Activated naive CD8-positive, alpha-beta T cell treated with anti-CD3 and anti-CD28 coated beads, Interleukin-2, amount 50 U/mL, for 24 hours (primary cell): ENCODE measurements at regions not wholly inside any gene's neighbourhood (a gene's known extent, or its start where the extent isn't known, plus 50 kb on each side); places are given as distances from the start of the nearest gene placed in this dataset.

Experiments used
- ATAC-seq: fragments of 150-1000 bp; cut with Tn5 transposase; one replicate; pipeline ENCODE4 v1.10.0; 2021
- DNase-seq: peaks from one replicate; pipeline ENCODE4 v3.0.0; 2021
- H3K27ac Mint-ChIP-seq: one replicate; pipeline ENCODE4 v1.8.0; 2021; ENCODE audit warnings: mild to moderate bottlenecking, mixed read lengths
- H3K27me3 Mint-ChIP-seq: one replicate; pipeline ENCODE4 v1.8.0; 2021; ENCODE audit warnings: mixed read lengths
- H3K36me3 Mint-ChIP-seq: one replicate; pipeline ENCODE4 v1.8.0; 2021; ENCODE audit warnings: low read depth, mixed read lengths
- H3K4me1 Mint-ChIP-seq: one replicate; pipeline ENCODE4 v1.8.0; 2021; ENCODE audit warnings: mixed read lengths
- H3K4me3 Mint-ChIP-seq: one replicate; pipeline ENCODE4 v1.8.0; 2021; ENCODE audit warnings: mild to moderate bottlenecking, moderate library complexity, mixed read lengths
- H3K9me3 Mint-ChIP-seq: one replicate; pipeline ENCODE4 v1.8.0; 2021; ENCODE audit warnings: mixed read lengths

GRCh38 chr1:208298593-208299269 lies 54.5 kb upstream of the PLXNA2 start:
- H3K27me3 Mint-ChIP-seq, result peaks cover 16% of the 10 kb centered on the region
- H3K4me1 Mint-ChIP-seq, result no peaks in the 10 kb centered on the region
- H3K4me3 Mint-ChIP-seq, result no peak overlapping the region
- DNase-seq (no peak), ATAC-seq (no peak)
- H3K36me3 Mint-ChIP-seq, result no peaks in the 10 kb centered on the region
- no peak overlapping the region for H3K27ac Mint-ChIP-seq
- no peaks in the 10 kb centered on the region for H3K9me3 Mint-ChIP-seq

- Mint-ChIP-seq H3K4me1 (no peaks in the 10 kb centered on the region), H3K9me3 (no peaks in the 10 kb centered on the region), H3K27ac (no peak overlapping the region), H3K36me3 (no peaks in the 10 kb centered on the region), H3K4me3 (no peak overlapping the region), H3K27me3 (peaks cover 15% of the 10 kb centered on the region)
- DNase-seq (no peak), ATAC-seq (no peak)
These were observed 56.0 kb upstream of the PLXNA2 start for GRCh38 chr1:208300084-208300770.

GRCh38 chr1:208302699-208303238 lies 58.6 kb upstream of the PLXNA2 start:
- Mint-ChIP-seq H3K27me3 (peaks cover 10% of the 10 kb centered on the region), H3K36me3 (no peaks in the 10 kb centered on the region), H3K27ac (no peak overlapping the region), H3K9me3 (no peaks in the 10 kb centered on the region), H3K4me1 (no peaks in the 10 kb centered on the region), H3K4me3 (no peak overlapping the region)
- ATAC-seq (no peak), DNase-seq (no peak)

GRCh38 chr1:208303743-208304712 lies 59.8 kb upstream of the PLXNA2 start:
- Mint-ChIP-seq H3K4me3 (no peak overlapping the region), H3K27me3 (peaks cover 8% of the 10 kb centered on the region), H3K36me3 (no peaks in the 10 kb centered on the region), H3K9me3 (no peaks in the 10 kb centered on the region), H3K27ac (no peak overlapping the region), H3K4me1 (no peaks in the 10 kb centered on the region)
- ATAC-seq (no peak), DNase-seq (no peak)

- H3K4me1 Mint-ChIP-seq, result no peaks in the 10 kb centered on the region
- no peaks in the 10 kb centered on the region for H3K36me3 Mint-ChIP-seq
- no peak overlapping the region for H3K4me3 Mint-ChIP-seq
- H3K27me3 Mint-ChIP-seq, result peaks cover 7% of the 10 kb centered on the region
- ATAC-seq (no peak), DNase-seq (no peak)
- H3K9me3 Mint-ChIP-seq, result no peaks in the 10 kb centered on the region
- no peak overlapping the region for H3K27ac Mint-ChIP-seq
These were observed 64.0 kb upstream of the PLXNA2 start for GRCh38 chr1:208308221-208308620.

GRCh38 chr1:208309771-208310170 lies 65.6 kb upstream of the PLXNA2 start:
- DNase-seq (no peak), ATAC-seq (no peak)
- H3K27ac Mint-ChIP-seq, result no peak overlapping the region
- H3K4me1 Mint-ChIP-seq, result no peaks in the 10 kb centered on the region
- no peak overlapping the region for H3K4me3 Mint-ChIP-seq
- no peaks in the 10 kb centered on the region for H3K9me3 Mint-ChIP-seq
- no peaks in the 10 kb centered on the region for H3K36me3 Mint-ChIP-seq
- H3K27me3 Mint-ChIP-seq, result peaks cover 7% of the 10 kb centered on the region

- DNase-seq (no peak), ATAC-seq (no peak)
- Mint-ChIP-seq H3K9me3 (no peaks in the 10 kb centered on the region), H3K4me1 (no peaks in the 10 kb centered on the region), H3K36me3 (no peaks in the 10 kb centered on the region), H3K27me3 (peaks cover 11% of the 10 kb centered on the region), H3K27ac (no peak overlapping the region), H3K4me3 (no peak overlapping the region)
These were observed 68.5 kb upstream of the PLXNA2 start for GRCh38 chr1:208312706-208313105.

- DNase-seq (no peak), ATAC-seq (no peak)
- Mint-ChIP-seq H3K4me3 (no peak overlapping the region), H3K27me3 (peaks cover 14% of the 10 kb centered on the region), H3K9me3 (no peaks in the 10 kb centered on the region), H3K27ac (no peak overlapping the region), H3K36me3 (no peaks in the 10 kb centered on the region), H3K4me1 (no peaks in the 10 kb centered on the region)
These were observed 70.2 kb upstream of the PLXNA2 start for GRCh38 chr1:208314431-208314830.

GRCh38 chr1:208318150-208318734 lies 74.1 kb upstream of the PLXNA2 start:
- H3K27me3 Mint-ChIP-seq, result peaks cover 15% of the 10 kb centered on the region
- no peak overlapping the region for H3K27ac Mint-ChIP-seq
- no peak for ATAC-seq
- DNase-seq, result no peak
- H3K9me3 Mint-ChIP-seq, result no peaks in the 10 kb centered on the region
- no peaks in the 10 kb centered on the region for H3K36me3 Mint-ChIP-seq
- no peaks in the 10 kb centered on the region for H3K4me1 Mint-ChIP-seq
- H3K4me3 Mint-ChIP-seq, result no peak overlapping the region

- Mint-ChIP-seq H3K36me3 (no peaks in the 10 kb centered on the region), H3K27me3 (peaks cover 16% of the 10 kb centered on the region)
- ATAC-seq, result no peak
These were observed 79.8 kb upstream of the PLXNA2 start for GRCh38 chr1:208324005-208324404.

GRCh38 chr1:208326033-208326432 lies 81.8 kb upstream of the PLXNA2 start:
- H3K27ac Mint-ChIP-seq, result no peak overlapping the region
- ATAC-seq (no peak), DNase-seq (no peak)
- no peaks in the 10 kb centered on the region for H3K36me3 Mint-ChIP-seq
- peaks cover 19% of the 10 kb centered on the region for H3K27me3 Mint-ChIP-seq
- no peaks in the 10 kb centered on the region for H3K4me1 Mint-ChIP-seq
- no peak overlapping the region for H3K4me3 Mint-ChIP-seq
- no peaks in the 10 kb centered on the region for H3K9me3 Mint-ChIP-seq

More at GRCh38 chr1:208324005-208324404, 79.8 kb upstream of the PLXNA2 start:
- H3K4me1 Mint-ChIP-seq, result no peaks in the 10 kb centered on the region
- DNase-seq, result no peak
- no peak overlapping the region for H3K27ac Mint-ChIP-seq
- no peaks in the 10 kb centered on the region for H3K9me3 Mint-ChIP-seq
- H3K4me3 Mint-ChIP-seq, result no peak overlapping the region

- no peak for ATAC-seq
- no peak for DNase-seq
- H3K9me3 Mint-ChIP-seq, result no peaks in the 10 kb centered on the region
These were observed 85.1 kb upstream of the PLXNA2 start for GRCh38 chr1:208329300-208329699.

GRCh38 chr1:208332036-208332773 lies 88.0 kb upstream of the PLXNA2 start:
- Mint-ChIP-seq H3K4me1 (no peaks in the 10 kb centered on the region), H3K36me3 (no peaks in the 10 kb centered on the region), H3K9me3 (no peaks in the 10 kb centered on the region), H3K27me3 (peaks cover 21% of the 10 kb centered on the region), H3K4me3 (no peak overlapping the region), H3K27ac (no peak overlapping the region)
- DNase-seq (no peak), ATAC-seq (no peak)

More at GRCh38 chr1:208329300-208329699, 85.1 kb upstream of the PLXNA2 start:
- H3K4me3 Mint-ChIP-seq, result no peak overlapping the region
- H3K4me1 Mint-ChIP-seq, result no peaks in the 10 kb centered on the region
- H3K27me3 Mint-ChIP-seq, result peaks cover 19% of the 10 kb centered on the region
- no peak overlapping the region for H3K27ac Mint-ChIP-seq
- H3K36me3 Mint-ChIP-seq, result no peaks in the 10 kb centered on the region

GRCh38 chr1:208332774-208333126 lies 88.6 kb upstream of the PLXNA2 start:
- no peaks in the 10 kb centered on the region for H3K9me3 Mint-ChIP-seq
- no peak for ATAC-seq

More at GRCh38 chr1:208332774-208333126, 88.6 kb upstream of the PLXNA2 start:
- peaks cover 20% of the 10 kb centered on the region for H3K27me3 Mint-ChIP-seq
- no peak for DNase-seq
- no peaks in the 10 kb centered on the region for H3K36me3 Mint-ChIP-seq
- H3K27ac Mint-ChIP-seq, result no peak overlapping the region
- no peak overlapping the region for H3K4me3 Mint-ChIP-seq
- no peaks in the 10 kb centered on the region for H3K4me1 Mint-ChIP-seq
